ENCODE measurements at regions not wholly inside any gene's neighbourhood (a gene's known extent, or its start where the extent isn't known, plus 50 kb on each side); places are given as distances from the start of the nearest gene placed in this dataset.

DNA sequence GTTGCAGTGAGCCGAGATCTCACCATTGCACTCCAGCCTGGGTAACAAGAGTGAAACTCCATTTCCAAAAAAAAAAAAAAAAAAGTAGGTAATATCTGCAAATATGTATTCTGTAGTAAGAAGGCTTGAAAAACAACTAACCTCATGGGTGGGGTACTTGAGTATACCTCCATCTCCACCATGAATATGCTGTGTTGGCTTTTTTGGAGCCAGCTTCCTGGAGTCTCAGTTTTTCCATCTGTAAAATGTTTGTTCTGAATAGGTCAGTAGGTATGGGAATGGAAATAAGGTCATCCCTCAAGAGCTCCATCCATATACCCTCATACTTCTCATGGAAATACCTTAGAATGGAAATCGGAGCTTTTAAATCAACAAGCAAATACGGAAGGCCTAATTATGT is 430.0 kb upstream of the FAM98A start:
- TF ChIP-seq POLR2A (IDR thresholded peaks at IDR 0.05; ENCODE audit: low read depth, low read length) (no peak), POLR2AphosphoS5 (IDR thresholded peaks at IDR 0.05; ENCODE audit: low read depth, low read length) (no peak), TAF1 (IDR thresholded peaks at IDR 0.05; ENCODE audit: borderline replicate concordance, low read depth, low read length) (no peak)
